PC-9 (cell line): ENCODE measurements at regions not wholly inside any gene's neighbourhood (a gene's known extent, or its start where the extent isn't known, plus 50 kb on each side); places are given as distances from the start of the nearest gene placed in this dataset.
"Not testable (repeated sequence)": the region's sequence is repeated elsewhere in the genome, so short reads cannot be mapped to it uniquely, and the experiment has no call there.

Experiments
- BruUV-seq: library from RNA; stranded (reverse); fragments of 400-500 nt; replicated peaks from 2 replicates; lab custom pipeline; 2021; lab: Mats Ljungman, UMichigan
- CTCF ChIA-PET: fragments of 300-600 bp; sonication (Branson Sonifier 250); formaldehyde crosslinking; loops from one replicate; lab custom pipeline; 2022; ENCODE audit warnings: antibody characterized with exemption; lab: Charles Lee
- POLR2A ChIA-PET: fragments of 300-600 bp; sonication (Branson Sonifier 250); formaldehyde crosslinking; loops from one replicate; lab custom pipeline; 2022; ENCODE audit warnings: antibody characterized with exemption; ENCODE audit not compliant: unreplicated experiment; lab: Charles Lee
- DNase-seq, 2 experiments: peaks; one replicate each; pipeline versions ENCODE4 v3.0.0 to v3.0.0-alpha.2; 2015 to 2022; ENCODE audit warnings: mixed read lengths in 1 of 2
- H2AFZ ChIP-seq: fragments of 200-600 bp; sonication (generic); 2 replicates; pipeline ENCODE4 v1.8.1; 2017; ENCODE audit warnings: antibody characterized with exemption
- H3F3A ChIP-seq: fragments of 200-600 bp; sonication (generic); 2 replicates; pipeline ENCODE4 v1.8.1; 2017; ENCODE audit warnings: antibody characterized with exemption, mild to moderate bottlenecking, low read depth; ENCODE audit not compliant: insufficient read depth
- H3K27ac ChIP-seq: fragments of 200-600 bp; sonication (generic); 2 replicates; pipeline ENCODE4 v1.6.1; 2016; ENCODE audit warnings: mixed run types
- H3K27me3 ChIP-seq: fragments of 200-600 bp; sonication (generic); 2 replicates; pipeline ENCODE4 v1.6.1; 2016; ENCODE audit warnings: low read depth, mixed run types; ENCODE audit not compliant: insufficient read depth
- H3K36me3 ChIP-seq: fragments of 200-600 bp; sonication (generic); 2 replicates; pipeline ENCODE4 v1.6.1; 2016; ENCODE audit warnings: low read depth, mixed run types
- H3K4me1 ChIP-seq: fragments of 200-600 bp; sonication (generic); replicated peaks from 2 replicates; pipeline ENCODE4 v1.6.1; 2016; ENCODE audit warnings: mixed run types; ENCODE audit not compliant: insufficient read depth
- H3K4me2 ChIP-seq: fragments of 200-600 bp; sonication (generic); 2 replicates; pipeline ENCODE4 v1.6.1; 2017; ENCODE audit warnings: mixed run types
- H3K4me3 ChIP-seq: fragments of 200-600 bp; sonication (generic); 2 replicates; pipeline ENCODE4 v1.6.1; 2016; ENCODE audit warnings: mixed run types
- H3K79me2 ChIP-seq: fragments of 200-600 bp; sonication (generic); 2 replicates; pipeline ENCODE4 v1.6.1; 2017; ENCODE audit warnings: low read depth, mixed run types
- H3K9me2 ChIP-seq: fragments of 200-600 bp; sonication (generic); 2 replicates; pipeline ENCODE4 v1.8.1; 2017; ENCODE audit warnings: mild to moderate bottlenecking; ENCODE audit not compliant: insufficient read depth
- H3K9me3 ChIP-seq: fragments of 200-600 bp; sonication (generic); 2 replicates; pipeline ENCODE4 v1.8.1; 2016; ENCODE audit warnings: low read depth; ENCODE audit not compliant: insufficient read depth
- H4K20me1 ChIP-seq: fragments of 200-600 bp; sonication (generic); 2 replicates; pipeline ENCODE4 v1.8.1; 2017; ENCODE audit not compliant: insufficient read depth
- CTCF ChIP-seq: fragments of 200-600 bp; sonication (generic); conservative IDR thresholded peaks from 2 replicates; pipeline ENCODE4 v1.6.1; 2017; ENCODE audit warnings: mixed run types, antibody characterized with exemption, mild to moderate bottlenecking, moderate library complexity
- EZH2 ChIP-seq: fragments of 200-600 bp; sonication (generic); IDR thresholded peaks from 2 replicates; pipeline ENCODE4 v1.8.0; 2017; ENCODE audit warnings: antibody characterized with exemption, low read depth
- intact Hi-C: fragments of 100-400 bp; cut with micrococcal nuclease; formaldehyde crosslinking; loops from one replicate; pipeline ENCODE4 v1.10.0; 2022; ENCODE audit not compliant: unreplicated experiment

GRCh38 chr9:17881371-17881770, 302.5 kb downstream of the SH3GL2 start:
- Histone ChIP-seq H4K20me1 (no peaks in the 10 kb centered on the region), H3K79me2 (no peaks in the 10 kb centered on the region), H3K4me2 (no peak overlapping the region), H3K4me1 (no peaks in the 10 kb centered on the region), H3K4me3 (no peak overlapping the region), H3K36me3 (no peaks in the 10 kb centered on the region), H3F3A (no peaks in the 10 kb centered on the region), H3K9me3 (no peaks in the 10 kb centered on the region), H3K9me2 (no peaks in the 10 kb centered on the region), H3K27ac (no peak overlapping the region), H3K27me3 (no peaks in the 10 kb centered on the region), H2AFZ (no peak overlapping the region)
- ChIA-PET CTCF (no interaction called here), POLR2A (no interaction called here)
- BruUV-seq, result no TSS peak
- intact Hi-C loops, result no loop called here
- DNase-seq, result no peak
- TF ChIP-seq CTCF, result no peak
- no peak for TF ChIP-seq EZH2

- Histone ChIP-seq H3F3A (no peaks in the 10 kb centered on the region), H3K9me3 (no peaks in the 10 kb centered on the region), H3K36me3 (no peaks in the 10 kb centered on the region), H3K4me3 (no peak overlapping the region), H3K27ac (no peak overlapping the region), H3K4me1 (no peaks in the 10 kb centered on the region), H4K20me1 (no peaks in the 10 kb centered on the region), H2AFZ (no peak overlapping the region), H3K4me2 (no peak overlapping the region), H3K79me2 (no peaks in the 10 kb centered on the region), H3K9me2 (no peaks in the 10 kb centered on the region), H3K27me3 (no peaks in the 10 kb centered on the region)
- intact Hi-C loops, result no loop called here
- ChIA-PET CTCF (no interaction called here), POLR2A (no interaction called here)
- TF ChIP-seq CTCF (no peak), EZH2 (no peak)
- DNase-seq, result no peak
- no TSS peak for BruUV-seq
These were observed 304.1 kb downstream of the SH3GL2 start for GRCh38 chr9:17882688-17883594.

GRCh38 chr9:17888066-17888465, 309.2 kb downstream of the SH3GL2 start:
- Histone ChIP-seq H3K27ac (no peak overlapping the region), H3K4me1 (no peaks in the 10 kb centered on the region), H4K20me1 (no peaks in the 10 kb centered on the region), H3K9me3 (no peaks in the 10 kb centered on the region), H2AFZ (no peak overlapping the region), H3K27me3 (no peaks in the 10 kb centered on the region), H3K4me3 (no peak overlapping the region), H3F3A (no peaks in the 10 kb centered on the region), H3K4me2 (no peak overlapping the region), H3K79me2 (no peaks in the 10 kb centered on the region), H3K36me3 (no peaks in the 10 kb centered on the region), H3K9me2 (no peaks in the 10 kb centered on the region)
- CTCF ChIA-PET, result no interaction called here
- TF ChIP-seq EZH2, result no peak
- no TSS peak for BruUV-seq
- intact Hi-C loops, result no loop called here
- POLR2A ChIA-PET, result no interaction called here
- no peak for DNase-seq

- BruUV-seq, H3K9me2 ChIP-seq, POLR2A ChIA-PET, H3K4me3 ChIP-seq, H3K79me2 ChIP-seq, H2AFZ ChIP-seq, H3K27ac ChIP-seq, intact Hi-C loops, H4K20me1 ChIP-seq, H3K27me3 ChIP-seq, H3K4me1 ChIP-seq, CTCF ChIA-PET, H3F3A ChIP-seq, H3K4me2 ChIP-seq, H3K9me3 ChIP-seq, DNase-seq, H3K36me3 ChIP-seq: not testable (repeated sequence)
These were observed 310.1 kb downstream of the SH3GL2 start for GRCh38 chr9:17888964-17889363.
